ENCODE measurements at regions not wholly inside any gene's neighbourhood (a gene's known extent, or its start where the extent isn't known, plus 50 kb on each side); places are given as distances from the start of the nearest gene placed in this dataset.
"Not testable (repeated sequence)": the region's sequence is repeated elsewhere in the genome, so short reads cannot be mapped to it uniquely, and the experiment has no call there.

DNA sequence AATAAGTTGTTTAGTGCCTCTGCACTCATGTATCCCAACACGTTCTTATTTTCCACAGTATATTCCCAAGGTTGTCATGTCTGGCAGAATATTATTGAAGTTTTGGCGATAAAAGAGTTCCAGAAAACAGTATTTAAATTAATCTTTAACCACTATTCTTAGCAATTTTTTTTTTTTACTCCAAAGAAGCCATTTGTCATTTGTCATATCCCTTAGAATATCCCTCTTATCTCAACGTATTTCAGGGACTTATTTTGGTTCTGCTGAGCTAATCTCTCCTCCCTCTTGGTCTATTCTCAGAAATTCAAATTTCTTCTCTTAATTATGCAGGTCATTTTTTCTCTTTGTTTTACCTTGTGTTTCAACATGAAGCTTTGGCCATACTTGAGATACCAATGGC lies 643.4 kb downstream of the ANKRD7 start:
- no peak overlapping the region for H3K9ac ChIP-seq (ENCODE audit: insufficient read depth in 1 of 2, low read length in 2 of 2)
- H3K4me3 ChIP-seq, result no peak overlapping the region
- no peaks in the 10 kb centered on the region for H3K27me3 ChIP-seq (ENCODE audit: control insufficient read depth in 3 of 3, insufficient read depth in 3 of 3, low read length in 2 of 3)
- H3K4me1 ChIP-seq (ENCODE audit: control insufficient read depth in 5 of 5, insufficient read depth in 5 of 5, low read length in 5 of 5), result peaks cover 0 to 11% (median 0%) of the 10 kb centered on the region in 5 donors
- H3K36me3 ChIP-seq (ENCODE audit: control insufficient read depth in 4 of 4, insufficient read depth in 4 of 4, low read length in 4 of 4), result no peaks in the 10 kb centered on the region
- WGBS, 2 donors, result 58 to 61% methylated on average over 3 of the region's 3 CpGs
- TF ChIP-seq, protein P1, sequence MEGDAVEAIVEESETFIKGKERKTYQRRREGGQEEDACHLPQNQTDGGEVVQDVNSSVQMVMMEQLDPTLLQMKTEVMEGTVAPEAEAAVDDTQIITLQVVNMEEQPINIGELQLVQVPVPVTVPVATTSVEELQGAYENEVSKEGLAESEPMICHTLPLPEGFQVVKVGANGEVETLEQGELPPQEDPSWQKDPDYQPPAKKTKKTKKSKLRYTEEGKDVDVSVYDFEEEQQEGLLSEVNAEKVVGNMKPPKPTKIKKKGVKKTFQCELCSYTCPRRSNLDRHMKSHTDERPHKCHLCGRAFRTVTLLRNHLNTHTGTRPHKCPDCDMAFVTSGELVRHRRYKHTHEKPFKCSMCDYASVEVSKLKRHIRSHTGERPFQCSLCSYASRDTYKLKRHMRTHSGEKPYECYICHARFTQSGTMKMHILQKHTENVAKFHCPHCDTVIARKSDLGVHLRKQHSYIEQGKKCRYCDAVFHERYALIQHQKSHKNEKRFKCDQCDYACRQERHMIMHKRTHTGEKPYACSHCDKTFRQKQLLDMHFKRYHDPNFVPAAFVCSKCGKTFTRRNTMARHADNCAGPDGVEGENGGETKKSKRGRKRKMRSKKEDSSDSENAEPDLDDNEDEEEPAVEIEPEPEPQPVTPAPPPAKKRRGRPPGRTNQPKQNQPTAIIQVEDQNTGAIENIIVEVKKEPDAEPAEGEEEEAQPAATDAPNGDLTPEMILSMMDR (IDR thresholded peaks at IDR 0.05; ENCODE audit: control extremely low read depth, extremely low read depth), result no peak
- ATAC-seq (ENCODE audit: insufficient read depth, low FRiP score) (no peak), DNase-seq (no peak)
- no peak overlapping the region for H3K27ac ChIP-seq (ENCODE audit: low read depth in 1 of 2, low read length in 1 of 2)
- no peaks in the 10 kb centered on the region for H3K9me3 ChIP-seq (ENCODE audit: control insufficient read depth in 4 of 4, insufficient read depth in 3 of 4, low read length in 3 of 4)

DNA sequence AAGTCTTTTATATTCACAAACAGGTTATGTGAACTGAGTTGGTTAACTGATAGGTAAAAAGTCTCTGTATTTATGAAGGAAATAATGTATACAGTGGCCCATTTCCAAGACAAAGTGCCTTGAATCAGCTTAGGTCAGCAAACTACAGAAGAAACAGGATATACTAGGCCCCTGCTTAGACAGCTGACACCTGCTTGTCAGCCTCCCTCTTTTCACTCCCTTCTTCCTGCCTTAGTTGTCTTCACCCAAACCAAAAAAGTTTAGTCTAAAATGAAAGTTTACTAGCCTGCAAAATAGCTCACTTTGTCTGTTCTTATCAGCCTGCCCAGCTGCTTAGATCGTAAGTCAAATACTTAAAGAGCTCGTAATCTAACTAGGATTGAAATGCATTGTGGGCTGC lies 644.6 kb downstream of the ANKRD7 start:
- H3K27me3 ChIP-seq (ENCODE audit: control insufficient read depth in 3 of 3, insufficient read depth in 3 of 3, low read length in 2 of 3); ATAC-seq (ENCODE audit: insufficient read depth, low FRiP score); H3K27ac ChIP-seq (ENCODE audit: low read depth in 1 of 2, low read length in 1 of 2); H3K4me1 ChIP-seq (ENCODE audit: control insufficient read depth in 5 of 5, insufficient read depth in 5 of 5, low read length in 5 of 5); H3K4me3 ChIP-seq; H3K36me3 ChIP-seq (ENCODE audit: control insufficient read depth in 4 of 4, insufficient read depth in 4 of 4, low read length in 4 of 4); H3K9me3 ChIP-seq (ENCODE audit: control insufficient read depth in 4 of 4, insufficient read depth in 3 of 4, low read length in 3 of 4); H3K9ac ChIP-seq (ENCODE audit: insufficient read depth in 1 of 2, low read length in 2 of 2): not testable (repeated sequence)
- DNase-seq, result peak in 2 of 3 donors; percentile 7 to 21
- WGBS, 2 donors, result 53 to 63% methylated on average over 2 of the region's 2 CpGs

DNA sequence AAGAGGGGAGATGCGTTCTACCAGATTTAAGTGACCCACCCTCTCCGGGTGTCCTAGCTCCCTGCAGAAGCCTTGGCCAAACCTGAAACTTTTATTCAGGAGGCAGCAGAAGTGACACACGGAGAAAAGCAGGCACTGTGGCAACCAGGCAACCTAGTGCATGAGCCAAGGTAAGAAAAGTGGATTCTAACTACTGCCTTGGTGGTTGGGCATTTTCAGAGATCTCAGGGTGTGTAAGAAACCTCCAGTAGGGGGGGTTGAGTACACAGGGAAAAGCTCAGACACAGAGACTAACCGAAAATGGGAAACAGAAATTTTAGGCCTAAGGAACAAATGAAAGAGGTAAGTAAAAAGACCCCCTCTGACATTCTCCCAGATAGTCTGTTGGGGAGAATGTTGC lies 645.7 kb downstream of the ANKRD7 start:
- peaks cover 0 to 7% (median 0%) of the 10 kb centered on the region in 5 donors for H3K4me1 ChIP-seq (ENCODE audit: control insufficient read depth in 5 of 5, insufficient read depth in 5 of 5, low read length in 5 of 5)
- H3K27ac ChIP-seq (ENCODE audit: low read depth in 1 of 2, low read length in 1 of 2), result no peak overlapping the region
- TF ChIP-seq, protein P1 (IDR thresholded peaks at IDR 0.05; ENCODE audit: control extremely low read depth, extremely low read depth), result no peak
- DNase-seq, result no peak
- ATAC-seq (ENCODE audit: insufficient read depth, low FRiP score), result no peak
- H3K9me3 ChIP-seq (ENCODE audit: control insufficient read depth in 4 of 4, insufficient read depth in 3 of 4, low read length in 3 of 4), result no peaks in the 10 kb centered on the region
- H3K4me3 ChIP-seq, result no peak overlapping the region
- H3K27me3 ChIP-seq (ENCODE audit: control insufficient read depth in 3 of 3, insufficient read depth in 3 of 3, low read length in 2 of 3), result no peaks in the 10 kb centered on the region
- H3K36me3 ChIP-seq (ENCODE audit: control insufficient read depth in 4 of 4, insufficient read depth in 4 of 4, low read length in 4 of 4), result no peaks in the 10 kb centered on the region
- WGBS, 2 donors, result 80 to 87% methylated on average over 4 of the region's 4 CpGs
- H3K9ac ChIP-seq (ENCODE audit: insufficient read depth in 1 of 2, low read length in 2 of 2), result no peak overlapping the region

DNA sequence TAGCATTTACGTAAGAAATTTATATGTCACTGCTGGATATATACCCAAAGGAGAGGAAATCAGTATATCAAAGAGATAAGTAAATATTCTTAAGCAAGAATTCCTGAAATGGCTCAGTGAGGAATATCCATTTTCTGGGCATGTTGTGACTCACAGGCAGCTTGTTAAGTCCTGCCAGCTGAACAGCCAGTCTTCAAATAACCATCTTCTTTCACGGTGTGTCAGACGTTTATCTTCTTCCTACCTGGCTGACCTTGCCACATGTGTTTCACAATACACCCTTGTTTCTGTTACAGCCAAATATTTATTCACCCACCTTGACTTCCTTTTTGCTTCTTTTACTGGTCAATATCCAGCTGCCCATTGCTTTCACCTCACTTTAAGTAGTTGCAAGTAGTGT lies 648.1 kb downstream of the ANKRD7 start:
- H3K9ac ChIP-seq (ENCODE audit: insufficient read depth in 1 of 2, low read length in 2 of 2), result no peak overlapping the region
- TF ChIP-seq, protein P1 (IDR thresholded peaks at IDR 0.05; ENCODE audit: control extremely low read depth, extremely low read depth), result no peak
- H3K27me3 ChIP-seq (ENCODE audit: control insufficient read depth in 3 of 3, insufficient read depth in 3 of 3, low read length in 2 of 3), result no peaks in the 10 kb centered on the region
- no peak for DNase-seq
- H3K4me1 ChIP-seq (ENCODE audit: control insufficient read depth in 5 of 5, insufficient read depth in 5 of 5, low read length in 5 of 5), result peaks cover 0 to 7% (median 0%) of the 10 kb centered on the region in 5 donors
- H3K36me3 ChIP-seq (ENCODE audit: control insufficient read depth in 4 of 4, insufficient read depth in 4 of 4, low read length in 4 of 4), result no peaks in the 10 kb centered on the region
- 53 to 72% methylated on average over 3 of the region's 3 CpGs for WGBS, 2 donors
- ATAC-seq (ENCODE audit: insufficient read depth, low FRiP score), result no peak
- no peaks in the 10 kb centered on the region for H3K9me3 ChIP-seq (ENCODE audit: control insufficient read depth in 4 of 4, insufficient read depth in 3 of 4, low read length in 3 of 4)
- no peak overlapping the region for H3K4me3 ChIP-seq
- H3K27ac ChIP-seq (ENCODE audit: low read depth in 1 of 2, low read length in 1 of 2), result no peak overlapping the region
